OCI-LY7 (cell line): ENCODE measurements at regions not wholly inside any gene's neighbourhood (a gene's known extent, or its start where the extent isn't known, plus 50 kb on each side); places are given as distances from the start of the nearest gene placed in this dataset.

Source experiments
- EZH2phosphoT487 ChIP-seq: fragments of 200-600 bp; sonication (generic); IDR thresholded peaks from 2 replicates; pipeline ENCODE4 v1.6.1; 2018; ENCODE audit warnings: low read depth, borderline replicate concordance, mild to moderate bottlenecking, mixed run types, antibody characterized with exemption, low read length, moderate library complexity, mixed read lengths
- TF ChIP-seq, protein P1 (sequence below): fragments of 200-600 bp; sonication (generic); conservative IDR thresholded peaks from 2 replicates; pipeline ENCODE4 v1.5.1; 2014; ENCODE audit warnings: mild to moderate bottlenecking, antibody characterized with exemption, low read length, moderate library complexity, mixed read lengths

DNA sequence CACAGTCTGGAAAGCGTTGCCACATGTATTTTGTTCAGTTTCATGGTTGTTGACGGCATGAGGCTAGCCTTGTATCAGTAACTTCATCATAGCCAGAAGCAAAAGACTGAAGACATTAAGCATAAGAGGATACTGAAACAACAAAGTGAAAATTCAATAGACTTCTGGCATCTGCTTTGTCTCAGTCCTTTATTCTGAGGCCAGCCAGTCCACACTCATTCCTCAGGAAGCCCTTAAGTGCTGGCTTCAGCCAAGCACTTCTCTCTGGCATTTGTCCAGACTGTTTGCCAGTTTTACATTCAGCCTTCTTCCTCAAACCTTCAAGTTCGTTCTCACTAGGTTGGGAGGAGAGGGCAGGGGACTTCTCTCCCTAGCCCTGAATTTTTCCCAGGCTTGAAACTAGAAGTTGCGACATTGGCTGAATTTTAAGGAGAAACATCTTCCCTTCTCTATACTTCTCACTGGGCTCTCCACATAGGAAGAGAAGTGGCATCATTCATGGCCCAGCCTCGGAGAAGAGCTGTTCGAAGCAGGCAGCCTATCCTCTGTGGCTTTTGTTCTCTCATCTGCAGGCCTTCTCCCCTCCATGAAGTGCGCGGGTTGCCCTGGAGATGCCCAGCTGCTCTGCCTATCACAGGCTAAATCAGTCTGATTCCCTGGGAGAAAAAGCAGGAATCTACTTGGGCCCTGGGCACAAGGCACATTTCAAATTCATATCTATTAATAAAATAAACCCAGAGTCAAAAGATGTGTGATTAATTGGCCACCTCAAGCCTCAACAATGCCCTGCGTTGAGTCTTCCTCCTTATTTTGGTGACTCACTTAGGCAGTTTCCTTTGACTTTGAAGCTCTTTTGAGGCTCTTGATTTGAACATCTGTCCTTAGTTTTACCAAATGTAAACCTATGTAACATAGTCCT lies 130.9 kb upstream of the PLEKHA5 start:
- TF ChIP-seq, protein P1, sequence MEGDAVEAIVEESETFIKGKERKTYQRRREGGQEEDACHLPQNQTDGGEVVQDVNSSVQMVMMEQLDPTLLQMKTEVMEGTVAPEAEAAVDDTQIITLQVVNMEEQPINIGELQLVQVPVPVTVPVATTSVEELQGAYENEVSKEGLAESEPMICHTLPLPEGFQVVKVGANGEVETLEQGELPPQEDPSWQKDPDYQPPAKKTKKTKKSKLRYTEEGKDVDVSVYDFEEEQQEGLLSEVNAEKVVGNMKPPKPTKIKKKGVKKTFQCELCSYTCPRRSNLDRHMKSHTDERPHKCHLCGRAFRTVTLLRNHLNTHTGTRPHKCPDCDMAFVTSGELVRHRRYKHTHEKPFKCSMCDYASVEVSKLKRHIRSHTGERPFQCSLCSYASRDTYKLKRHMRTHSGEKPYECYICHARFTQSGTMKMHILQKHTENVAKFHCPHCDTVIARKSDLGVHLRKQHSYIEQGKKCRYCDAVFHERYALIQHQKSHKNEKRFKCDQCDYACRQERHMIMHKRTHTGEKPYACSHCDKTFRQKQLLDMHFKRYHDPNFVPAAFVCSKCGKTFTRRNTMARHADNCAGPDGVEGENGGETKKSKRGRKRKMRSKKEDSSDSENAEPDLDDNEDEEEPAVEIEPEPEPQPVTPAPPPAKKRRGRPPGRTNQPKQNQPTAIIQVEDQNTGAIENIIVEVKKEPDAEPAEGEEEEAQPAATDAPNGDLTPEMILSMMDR: no peak
- no peak for TF ChIP-seq EZH2phosphoT487
